Endothelial cell of umbilical vein (primary cell): ENCODE measurements at regions not wholly inside any gene's neighbourhood (a gene's known extent, or its start where the extent isn't known, plus 50 kb on each side); places are given as distances from the start of the nearest gene placed in this dataset.

Experiments used
- BruUV-seq: library from RNA; stranded (reverse); fragments of 400-500 nt; replicated peaks from 2 replicates; lab custom pipeline; 2021; lab: Mats Ljungman, UMichigan
- CTCF ChIA-PET: fragments of 300-600, 350-600 bp; sonication (Branson Sonifier 250); formaldehyde crosslinking; loops from one replicate; lab custom pipeline; 2021; ENCODE audit warnings: antibody characterized with exemption, inconsistent platforms; lab: Charles Lee
- POLR2A ChIA-PET: fragments of 300-600, 350-600 bp; sonication (Branson Sonifier 250); formaldehyde crosslinking; loops from one replicate; lab custom pipeline; 2021; ENCODE audit warnings: antibody characterized with exemption, inconsistent platforms; lab: Charles Lee
- DNase-seq: peaks from one replicate; pipeline ENCODE4 v3.0.0-alpha.2; 2011; ENCODE audit warnings: low read depth, low spot score
- FAIRE-seq: peaks from 2 replicates; lab custom pipeline; 2011; peaks lifted over from hg19 to GRCh38; lab: Jason Lieb, UNC
- H2AFZ ChIP-seq: 2 replicates; pipeline ENCODE4 v1.6.0; 2012; ENCODE audit warnings: low read depth, low read length, control low read depth, inconsistent platforms
- H3K27ac ChIP-seq: 2 replicates; pipeline ENCODE4 v1.5.1; 2011; ENCODE audit warnings: low read depth, mild to moderate bottlenecking, control low read depth, low read length, moderate library complexity; ENCODE audit not compliant: insufficient read depth
- H3K27me3 ChIP-seq, 2 experiments: 2 replicates each; pipeline versions ENCODE4 v1.6.0 to v1.6.1; 2011; ENCODE audit warnings: low read length in 2 of 2, mixed read lengths in 1 of 2; ENCODE audit not compliant: control insufficient read depth in 2 of 2, insufficient read depth in 2 of 2
- H3K36me3 ChIP-seq, 2 experiments: 2 replicates in 1 of 2; 3 replicates in 1 of 2; pipeline ENCODE4 v1.5.1; 2011; ENCODE audit warnings: low read length in 2 of 2, mild to moderate bottlenecking in 1 of 2, moderate library complexity in 1 of 2; ENCODE audit not compliant: control insufficient read depth in 2 of 2, insufficient read depth in 2 of 2; ENCODE audit errors: extremely low read depth in 1 of 2
- H3K4me1 ChIP-seq: 3 replicates; pipeline ENCODE4 v1.5.1; 2011; ENCODE audit warnings: mild to moderate bottlenecking, low read length; ENCODE audit not compliant: control insufficient read depth, insufficient read depth; ENCODE audit errors: extremely low read depth
- H3K4me2 ChIP-seq: 2 replicates; pipeline ENCODE4 v1.6.1; 2011; ENCODE audit warnings: low read length, control low read depth, mixed read lengths; ENCODE audit not compliant: insufficient read depth
- H3K4me3 ChIP-seq, 3 experiments: fragments of 200-600 bp in 1 of 3; sonication (generic), shearing (Covaris generic) in 1 of 3; replicated peaks in 1 of 3; 2 replicates each; pipeline ENCODE4 v1.5.1; 2011 to 2016; ENCODE audit warnings: control low read depth in 3 of 3, low read length in 3 of 3, mild to moderate bottlenecking in 2 of 3, inconsistent platforms in 1 of 3, low read depth in 1 of 3, moderate library complexity in 1 of 3; ENCODE audit not compliant: insufficient read depth in 1 of 3
- H3K79me2 ChIP-seq: 2 replicates; pipeline ENCODE4 v1.6.0; 2012; ENCODE audit warnings: low read length, inconsistent platforms; ENCODE audit not compliant: control insufficient read depth, insufficient read depth
- H3K9ac ChIP-seq: replicated peaks from 2 replicates; pipeline ENCODE3; 2011; ENCODE audit warnings: low read length, control low read depth; ENCODE audit not compliant: insufficient read depth; ENCODE audit errors: extremely low read depth
- H3K9me1 ChIP-seq: replicated peaks from 3 replicates; pipeline ENCODE4 v1.6.0; 2011; ENCODE audit warnings: mild to moderate bottlenecking, low read length; ENCODE audit not compliant: control insufficient read depth, insufficient read depth; ENCODE audit errors: extremely low read depth
- H3K9me3 ChIP-seq: replicated peaks from 2 replicates; pipeline ENCODE4 v1.5.1; 2012; ENCODE audit warnings: low read length, inconsistent platforms; ENCODE audit not compliant: control insufficient read depth, insufficient read depth
- H4K20me1 ChIP-seq: replicated peaks from 2 replicates; pipeline ENCODE3; 2011; ENCODE audit warnings: mild to moderate bottlenecking, low read length; ENCODE audit not compliant: control insufficient read depth, insufficient read depth; ENCODE audit errors: extremely low read depth
- CTCF ChIP-seq, 2 donors: IDR thresholded peaks; 1 replicate in 1 of 2; 2 replicates in 1 of 2; pipeline ENCODE4 v1.5.1; 2011; ENCODE audit warnings: low read length in 2 of 2, mild to moderate bottlenecking in 2 of 2, moderate library complexity in 2 of 2, control low read depth in 1 of 2, inconsistent platforms in 1 of 2, low read depth in 1 of 2; ENCODE audit not compliant: insufficient read depth in 1 of 2; ENCODE audit errors: extremely low read depth in 1 of 2
- EZH2 ChIP-seq: IDR thresholded peaks from 2 replicates; pipeline ENCODE4 v1.6.1; 2012; ENCODE audit warnings: borderline replicate concordance, low read depth, mild to moderate bottlenecking, moderate library complexity, low read length, inconsistent platforms; ENCODE audit not compliant: severe bottlenecking
- FOS ChIP-seq: IDR thresholded peaks from 2 replicates; pipeline ENCODE4 v1.6.1; 2011; ENCODE audit warnings: mild to moderate bottlenecking, low read length, moderate library complexity, borderline replicate concordance; ENCODE audit not compliant: insufficient read depth
- GATA2 ChIP-seq: IDR thresholded peaks from 2 replicates; pipeline ENCODE4 v1.7.0; 2011; ENCODE audit warnings: low read depth, mild to moderate bottlenecking, moderate library complexity, mixed read lengths, low read length; ENCODE audit not compliant: insufficient read length, insufficient read depth
- JUN ChIP-seq: IDR thresholded peaks from 2 replicates; pipeline ENCODE4 v1.6.1; 2011; ENCODE audit warnings: borderline replicate concordance, low read depth; ENCODE audit not compliant: insufficient read length, insufficient read depth
- MYC ChIP-seq: IDR thresholded peaks from one replicate; pipeline ENCODE4 v1.6.1; 2011; ENCODE audit warnings: mild to moderate bottlenecking, low read depth, low read length
- POLR2A ChIP-seq: IDR thresholded peaks from 2 replicates; pipeline ENCODE4 v1.6.1; 2012; ENCODE audit warnings: low read depth, mild to moderate bottlenecking, control low read depth, low read length
- POLR2AphosphoS5 ChIP-seq: IDR thresholded peaks from 2 replicates; pipeline ENCODE4 v1.6.1; 2012; ENCODE audit warnings: low read depth, mild to moderate bottlenecking, control low read depth, low read length, moderate library complexity; ENCODE audit not compliant: insufficient read depth
- dilution Hi-C: fragments of 300-500 bp; cut with MboI; formaldehyde crosslinking; loops from one replicate; pipeline ENCODE4 v1.15.0; 2019; ENCODE audit warnings: low sequenced_read_pairs; ENCODE audit not compliant: extremely low pct_ligation_motif_present
- intact Hi-C: fragments of 100-400 bp; cut with micrococcal nuclease; formaldehyde crosslinking; loops from one replicate; pipeline ENCODE4 v1.10.0; 2022
- TF ChIP-seq, protein P1 (sequence below): IDR thresholded peaks from 2 replicates; pipeline ENCODE4 v1.6.1; 2011; ENCODE audit not compliant: insufficient read depth, insufficient read length

DNA sequence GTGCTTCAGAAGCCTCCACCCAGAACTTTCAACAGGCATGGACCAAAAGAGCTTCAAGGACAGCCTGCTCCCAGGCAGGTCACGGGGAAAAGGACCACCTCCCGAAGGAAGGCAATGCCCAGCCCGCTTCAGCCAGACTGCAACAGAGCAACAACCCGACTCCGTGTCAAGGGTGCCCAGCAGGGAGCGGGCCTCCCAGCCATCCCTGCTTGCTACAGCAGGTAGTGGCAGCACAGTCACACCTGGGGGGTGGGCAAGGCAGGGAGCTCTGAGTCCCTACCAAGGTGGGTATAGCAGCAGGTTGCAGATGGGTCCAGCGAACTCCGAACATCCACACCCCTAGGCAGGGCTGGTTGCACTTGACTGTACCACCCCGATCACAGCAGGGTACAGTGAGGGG, 467.8 kb upstream of the PFKP start:
- CTCF ChIA-PET: no interaction called here

GRCh38 chr10:2592360-2593160, 474.8 kb upstream of the PFKP start:
- no peak for FAIRE-seq
- Histone ChIP-seq H3K79me2 (no peaks in the 10 kb centered on the region), H3K4me3 (no peak overlapping the region), H3K9me3 (peaks cover 6% of the 10 kb centered on the region), H3K4me2 (no peak overlapping the region), H3K27ac (no peak overlapping the region), H3K4me1 (no peaks in the 10 kb centered on the region), H3K36me3 (no peaks in the 10 kb centered on the region), H3K9ac (no peak overlapping the region), H4K20me1 (no peaks in the 10 kb centered on the region), H3K9me1 (no peaks in the 10 kb centered on the region), H2AFZ (no peak overlapping the region), H3K27me3 (no peaks in the 10 kb centered on the region)
- CTCF ChIA-PET: no interaction called here
- no peak for DNase-seq
- intact Hi-C loops (no loop called here), dilution Hi-C loops (no loop called here)
- BruUV-seq: no TSS peak
- POLR2A ChIA-PET: no interaction called here
- TF ChIP-seq POLR2AphosphoS5 (no peak), MYC (no peak), CTCF (IDR thresholded peaks at IDR 0.05; ENCODE audit: extremely low read depth in 1 of 2, insufficient read depth in 1 of 2, low read depth in 1 of 2, low read length in 2 of 2) (no peak), FOS (no peak), POLR2A (no peak), GATA2 (no peak), EZH2 (no peak), JUN (no peak)
- TF ChIP-seq, protein P1, sequence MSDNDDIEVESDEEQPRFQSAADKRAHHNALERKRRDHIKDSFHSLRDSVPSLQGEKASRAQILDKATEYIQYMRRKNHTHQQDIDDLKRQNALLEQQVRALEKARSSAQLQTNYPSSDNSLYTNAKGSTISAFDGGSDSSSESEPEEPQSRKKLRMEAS: no peak

More for the DNA sequence above, 467.8 kb upstream of the PFKP start:
- Histone ChIP-seq H3K27ac (no peak overlapping the region), H3K36me3 (no peaks in the 10 kb centered on the region), H3K4me3 (no peak overlapping the region), H3K4me2 (no peak overlapping the region), H3K9me1 (no peaks in the 10 kb centered on the region), H3K9ac (no peak overlapping the region), H3K4me1 (no peaks in the 10 kb centered on the region), H2AFZ (no peak overlapping the region), H3K27me3 (no peaks in the 10 kb centered on the region), H3K9me3 (peaks cover 8% of the 10 kb centered on the region), H3K79me2 (no peaks in the 10 kb centered on the region), H4K20me1 (no peaks in the 10 kb centered on the region)
- TF ChIP-seq POLR2A (no peak), GATA2 (no peak), POLR2AphosphoS5 (no peak)
- TF ChIP-seq, protein P1: no peak
- BruUV-seq: no TSS peak
- dilution Hi-C loops (no loop called here), intact Hi-C loops (no loop called here)
- POLR2A ChIA-PET: no interaction called here
- DNase-seq: no peak
- no peak for FAIRE-seq
